Esophagus squamous epithelium (tissue), 5 donors: ENCODE measurements at regions not wholly inside any gene's neighbourhood (a gene's known extent, or its start where the extent isn't known, plus 50 kb on each side); places are given as distances from the start of the nearest gene placed in this dataset.

Experiments
- DNase-seq: peaks from one replicate; lab custom pipeline; 2025; lab: John Stamatoyannopoulos, UW
- H3K27ac ChIP-seq, 4 donors: fragments of 200-600 bp; sonication (generic); one replicate each; pipeline ENCODE4 v1.5.1; 2016 to 2019; ENCODE audit warnings: mild to moderate bottlenecking in 1 of 4
- H3K27me3 ChIP-seq, 4 donors: fragments of 200-600 bp; sonication (generic); 1 replicate in 3 of 4; 2 replicates in 1 of 4; pipeline versions ENCODE4 v1.5.1 to v1.6.0; 2017 to 2021; ENCODE audit warnings: antibody characterized with exemption in 1 of 4
- H3K36me3 ChIP-seq, 3 donors: fragments of 200-600 bp; sonication (generic); one replicate each; pipeline ENCODE4 v1.5.1; 2016 to 2019
- H3K4me1 ChIP-seq, 3 donors: fragments of 200-600 bp; sonication (generic); one replicate each; pipeline ENCODE4 v1.5.1; 2017 to 2019
- H3K4me3 ChIP-seq, 4 donors: fragments of 200-600 bp; sonication (generic); 1 replicate in 3 of 4; 2 replicates in 1 of 4; pipeline ENCODE4 v1.5.1; 2016 to 2019; ENCODE audit warnings: mild to moderate bottlenecking in 2 of 4, moderate library complexity in 1 of 4
- H3K9me3 ChIP-seq, 3 donors: fragments of 200-600 bp; sonication (generic); one replicate each; pipeline ENCODE4 v1.5.1; 2016 to 2019
- POLR2A ChIP-seq, 4 donors: fragments of 450-650 bp; IDR thresholded peaks; one replicate each; pipeline ENCODE4 v1.6.1; 2017; ENCODE audit warnings: antibody characterized with exemption in 4 of 4, mild to moderate bottlenecking in 4 of 4, moderate library complexity in 3 of 4
- WGBS, 2 donors: methylation state at CpG; one replicate each; pipeline ENCODE4 v1.1.5; 2018; 5-methylcytosine and 5-hydroxymethylcytosine counted together
- intact Hi-C: fragments of 100-400 bp; cut with DNase I; formaldehyde crosslinking; loops from one replicate; pipeline ENCODE4 v1.15.0; 2022
- TF ChIP-seq, protein P1 (sequence below), 6 experiments: fragments of 450-650 bp in 4 of 6; fragments of 200-600 bp in 2 of 6; sonication (generic) in 2 of 6; IDR thresholded peaks; one replicate each; pipeline ENCODE4 v1.5.1; 2016 to 2019; ENCODE audit warnings: antibody characterized with exemption in 6 of 6, mild to moderate bottlenecking in 4 of 6, moderate library complexity in 4 of 6
- donor health status: DM: yes; HTN: yes; CAD: no.

DNA sequence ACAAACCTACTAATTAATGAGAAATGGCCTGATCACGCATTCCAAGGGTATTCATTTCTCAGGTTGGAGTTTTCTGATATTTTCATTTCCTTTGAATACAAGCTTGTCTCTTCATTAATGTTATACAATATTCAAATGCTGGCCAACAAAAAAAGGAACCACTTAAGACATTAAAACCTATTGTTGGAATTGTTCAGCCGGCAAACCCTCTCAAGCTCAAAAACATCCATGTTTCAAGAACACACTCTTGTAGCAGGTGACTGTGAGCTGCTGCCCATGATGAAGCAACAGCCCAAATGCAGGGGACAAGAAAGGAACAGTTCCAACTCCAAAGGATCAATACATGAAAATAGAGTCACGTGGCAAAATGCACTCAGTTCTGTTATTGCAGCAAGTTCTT is 454.5 kb downstream of the BCL11A start:
- Histone ChIP-seq H3K36me3 (no peaks in the 10 kb centered on the region), H3K9me3 (no peaks in the 10 kb centered on the region), H3K4me3 (no peak overlapping the region), H3K27me3 (no peaks in the 10 kb centered on the region), H3K4me1 (no peaks in the 10 kb centered on the region), H3K27ac (no peak overlapping the region)
- 79 to 83% methylated on average over 3 of the region's 3 CpGs for WGBS, 2 donors
- intact Hi-C loops: no loop called here
- TF ChIP-seq, protein P1, sequence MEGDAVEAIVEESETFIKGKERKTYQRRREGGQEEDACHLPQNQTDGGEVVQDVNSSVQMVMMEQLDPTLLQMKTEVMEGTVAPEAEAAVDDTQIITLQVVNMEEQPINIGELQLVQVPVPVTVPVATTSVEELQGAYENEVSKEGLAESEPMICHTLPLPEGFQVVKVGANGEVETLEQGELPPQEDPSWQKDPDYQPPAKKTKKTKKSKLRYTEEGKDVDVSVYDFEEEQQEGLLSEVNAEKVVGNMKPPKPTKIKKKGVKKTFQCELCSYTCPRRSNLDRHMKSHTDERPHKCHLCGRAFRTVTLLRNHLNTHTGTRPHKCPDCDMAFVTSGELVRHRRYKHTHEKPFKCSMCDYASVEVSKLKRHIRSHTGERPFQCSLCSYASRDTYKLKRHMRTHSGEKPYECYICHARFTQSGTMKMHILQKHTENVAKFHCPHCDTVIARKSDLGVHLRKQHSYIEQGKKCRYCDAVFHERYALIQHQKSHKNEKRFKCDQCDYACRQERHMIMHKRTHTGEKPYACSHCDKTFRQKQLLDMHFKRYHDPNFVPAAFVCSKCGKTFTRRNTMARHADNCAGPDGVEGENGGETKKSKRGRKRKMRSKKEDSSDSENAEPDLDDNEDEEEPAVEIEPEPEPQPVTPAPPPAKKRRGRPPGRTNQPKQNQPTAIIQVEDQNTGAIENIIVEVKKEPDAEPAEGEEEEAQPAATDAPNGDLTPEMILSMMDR (IDR thresholded peaks at IDR 0.05): no peak
- no peak for TF ChIP-seq POLR2A (IDR thresholded peaks at IDR 0.05)
- DNase-seq: no peak

DNA sequence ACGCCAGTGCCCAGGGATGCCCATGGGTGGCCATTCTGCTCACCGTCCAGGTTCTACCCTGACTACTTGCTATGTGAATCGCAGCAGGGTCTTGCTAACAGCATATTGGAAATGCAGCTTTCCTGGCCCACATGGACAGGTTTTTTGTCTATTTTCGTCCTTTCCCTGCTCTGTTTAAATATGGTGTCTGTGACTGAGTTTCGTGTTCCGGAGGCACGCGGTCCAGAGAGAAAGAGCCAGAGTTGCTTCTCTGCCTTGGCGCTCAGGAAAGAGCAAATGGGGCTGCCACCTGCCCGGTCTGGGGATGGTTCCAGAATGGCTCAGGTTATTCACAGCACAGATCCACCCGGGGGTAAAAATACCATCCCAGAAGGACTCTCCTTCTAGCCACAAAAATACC is 456.2 kb downstream of the BCL11A start:
- TF ChIP-seq, protein P1 (IDR thresholded peaks at IDR 0.05): no peak
- no peak for TF ChIP-seq POLR2A (IDR thresholded peaks at IDR 0.05)
- Histone ChIP-seq H3K36me3 (no peaks in the 10 kb centered on the region), H3K27me3 (no peaks in the 10 kb centered on the region), H3K4me1 (no peaks in the 10 kb centered on the region), H3K4me3 (no peak overlapping the region), H3K9me3 (no peaks in the 10 kb centered on the region), H3K27ac (no peak overlapping the region)
- WGBS, 2 donors: 87 to 94% methylated on average over 4 to 5 of the region's 11 CpGs
- intact Hi-C loops: no loop called here
- no peak for DNase-seq

DNA sequence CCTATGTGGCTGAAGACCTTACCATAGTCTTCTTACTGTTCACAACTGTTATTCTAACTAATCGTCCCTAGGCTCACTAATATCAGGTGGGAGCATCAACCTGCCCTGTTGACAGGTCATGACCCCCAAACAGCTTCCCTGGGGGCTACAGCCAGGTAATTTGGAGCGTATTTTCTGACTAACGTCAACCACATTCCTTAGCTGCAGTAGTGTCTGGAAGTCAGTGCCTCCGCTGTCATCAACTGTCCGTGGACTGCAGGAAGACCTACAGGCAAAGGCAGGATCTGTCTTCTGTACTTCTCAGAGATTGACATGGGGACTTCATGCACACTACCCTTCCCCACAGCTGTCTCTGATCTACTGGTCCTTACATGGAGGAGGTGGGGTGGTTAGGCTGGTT is 456.9 kb downstream of the BCL11A start:
- TF ChIP-seq POLR2A (IDR thresholded peaks at IDR 0.05): no peak
- TF ChIP-seq, protein P1 (IDR thresholded peaks at IDR 0.05): no peak
- Histone ChIP-seq H3K36me3 (no peaks in the 10 kb centered on the region), H3K27me3 (no peaks in the 10 kb centered on the region), H3K27ac (no peak overlapping the region), H3K9me3 (no peaks in the 10 kb centered on the region), H3K4me1 (no peaks in the 10 kb centered on the region), H3K4me3 (no peak overlapping the region)
- WGBS, 2 donors: 75 to 86% methylated on average over 5 of the region's 5 CpGs
- DNase-seq: no peak
- intact Hi-C loops: no loop called here

DNA sequence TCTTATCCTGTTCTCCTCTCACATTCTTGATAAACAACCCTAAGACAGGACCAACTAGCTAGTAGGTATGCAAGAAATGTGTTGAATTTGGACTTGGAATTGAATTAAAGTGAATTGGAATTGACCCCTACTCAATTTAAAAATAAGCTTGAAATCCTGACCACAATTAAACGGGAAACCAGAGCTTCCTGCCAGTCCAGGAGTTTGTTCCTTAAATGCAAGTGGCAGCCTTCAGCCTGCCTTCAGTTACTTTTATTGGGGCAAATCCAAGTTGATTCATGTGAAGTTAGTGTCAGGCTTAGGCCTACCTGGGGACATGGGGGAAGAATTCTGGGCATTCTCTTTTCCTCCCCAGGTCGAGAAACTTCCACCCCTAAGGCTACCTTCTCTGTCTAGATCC is 457.6 kb downstream of the BCL11A start:
- Histone ChIP-seq H3K4me3 (no peak overlapping the region), H3K4me1 (no peaks in the 10 kb centered on the region), H3K36me3 (no peaks in the 10 kb centered on the region), H3K27me3 (no peaks in the 10 kb centered on the region), H3K9me3 (no peaks in the 10 kb centered on the region), H3K27ac (no peak overlapping the region)
- intact Hi-C loops: no loop called here
- TF ChIP-seq POLR2A (IDR thresholded peaks at IDR 0.05): no peak
- TF ChIP-seq, protein P1 (IDR thresholded peaks at IDR 0.05): no peak
- WGBS, 2 donors: 53 to 59% methylated on average over 2 of the region's 2 CpGs
- DNase-seq: no peak

DNA sequence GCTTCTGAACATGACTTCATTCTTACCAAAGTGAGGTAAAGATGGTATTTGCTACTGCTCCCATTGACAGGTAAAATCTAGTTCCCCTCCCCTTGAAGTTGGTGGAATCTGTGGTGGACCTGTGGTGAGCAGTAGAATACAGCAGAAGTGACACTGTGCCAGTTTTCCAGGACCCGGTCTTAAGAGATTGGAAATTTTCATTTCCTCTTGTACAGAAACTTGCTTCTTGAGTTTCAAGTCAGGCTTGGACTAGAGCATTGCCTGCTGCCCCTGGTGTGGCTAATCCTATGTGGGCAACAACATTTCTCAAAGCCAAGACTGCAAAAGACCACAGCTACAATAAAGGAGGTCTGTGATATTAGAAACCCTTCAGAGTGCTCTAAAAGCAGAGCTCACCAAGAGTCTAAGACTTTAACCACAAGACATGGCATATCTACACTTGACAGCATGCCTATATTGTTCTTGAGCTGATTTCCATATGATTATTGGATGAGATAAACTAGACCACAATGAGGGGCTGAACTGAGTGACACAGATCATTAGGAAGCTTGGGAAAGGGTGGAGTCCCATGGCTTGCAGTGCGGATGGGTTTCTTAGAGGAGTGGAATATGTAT is 458.1 kb downstream of the BCL11A start:
- H3K4me1 ChIP-seq: no peaks in the 10 kb centered on the region
- no peak overlapping the region for H3K27ac ChIP-seq
- WGBS, 2 donors: 83 to 89% methylated on average over 2 of the region's 2 CpGs

More for the DNA sequence above, 458.1 kb downstream of the BCL11A start:
- intact Hi-C loops: no loop called here
- TF ChIP-seq, protein P1 (IDR thresholded peaks at IDR 0.05): no peak
- TF ChIP-seq POLR2A (IDR thresholded peaks at IDR 0.05): no peak
- Histone ChIP-seq H3K36me3 (no peaks in the 10 kb centered on the region), H3K4me3 (no peak overlapping the region), H3K9me3 (no peaks in the 10 kb centered on the region), H3K27me3 (no peaks in the 10 kb centered on the region)
- no peak for DNase-seq
